Naive thymus-derived CD8-positive, alpha-beta T cell (primary cell): ENCODE measurements at regions not wholly inside any gene's neighbourhood (a gene's known extent, or its start where the extent isn't known, plus 50 kb on each side); places are given as distances from the start of the nearest gene placed in this dataset.
"Not testable (repeated sequence)": the region's sequence is repeated elsewhere in the genome, so short reads cannot be mapped to it uniquely, and the experiment has no call there.

ENCODE experiments used
- ATAC-seq, 2 donors: fragments of 150-1000 bp; cut with Tn5 transposase in 1 of 2; sonication (Bioruptor Pico), chemical (Tn5 transposase) in 1 of 2; 1 replicate in 1 of 2; 2 replicates in 1 of 2; pipeline ENCODE4 v1.10.0; 2021; ENCODE audit warnings: mild to moderate bottlenecking in 2 of 2, moderate library complexity in 2 of 2
- POLR2A ChIA-PET: fragments of 350-600 bp; sonication (Branson Sonifier 250); formaldehyde crosslinking; loops from one replicate; lab custom pipeline; 2021; ENCODE audit warnings: antibody characterized with exemption; lab: Charles Lee
- DNase-seq, 10 donors: peaks; one replicate each; pipeline versions ENCODE4 v3.0.0 to v3.0.0-alpha.2; 2020 to 2022
- H3K27ac Mint-ChIP-seq, 10 donors: one replicate each; pipeline ENCODE4 v1.8.0; 2020 to 2022; ENCODE audit warnings: mild to moderate bottlenecking in 10 of 10, mixed read lengths in 10 of 10, moderate library complexity in 4 of 10, inconsistent platforms in 1 of 10
- H3K27me3 Mint-ChIP-seq, 5 donors: one replicate each; pipeline ENCODE4 v1.8.0; 2021 to 2022; ENCODE audit warnings: mixed read lengths in 5 of 5
- H3K36me3 Mint-ChIP-seq, 3 donors: one replicate each; pipeline ENCODE4 v1.8.0; 2020 to 2022; ENCODE audit warnings: mixed read lengths in 3 of 3, mild to moderate bottlenecking in 2 of 3, inconsistent platforms in 1 of 3
- H3K4me1 Mint-ChIP-seq, 4 donors: one replicate each; pipeline ENCODE4 v1.8.0; 2021 to 2022; ENCODE audit warnings: mixed read lengths in 4 of 4
- H3K4me3 Mint-ChIP-seq, 10 donors: one replicate each; pipeline ENCODE4 v1.8.0; 2020 to 2022; ENCODE audit warnings: mild to moderate bottlenecking in 10 of 10, mixed read lengths in 10 of 10, moderate library complexity in 6 of 10, inconsistent platforms in 1 of 10
- H3K9me3 Mint-ChIP-seq, 9 donors: one replicate each; pipeline ENCODE4 v1.8.0; 2020 to 2022; ENCODE audit warnings: mixed read lengths in 9 of 9, mild to moderate bottlenecking in 3 of 9, inconsistent platforms in 1 of 9, moderate library complexity in 1 of 9

DNA sequence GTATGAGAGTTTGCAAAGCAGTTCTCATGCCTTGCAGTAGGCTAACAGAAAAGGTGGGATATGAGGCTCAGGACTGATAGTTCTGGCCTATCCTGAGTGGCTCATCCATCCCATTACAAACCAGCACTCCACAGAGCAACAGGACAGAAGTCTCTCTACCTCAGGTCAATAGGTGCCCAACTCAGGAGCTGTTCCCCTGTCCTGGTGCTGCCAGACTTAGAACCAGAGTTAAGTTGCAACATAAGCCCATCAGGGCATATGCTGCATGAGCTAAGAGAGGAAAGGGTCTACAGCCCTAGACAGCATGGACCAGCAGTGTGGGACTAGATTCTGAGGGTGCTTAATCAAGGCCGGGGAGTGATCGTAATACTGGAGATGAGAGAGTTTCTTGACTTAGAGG is 104.8 kb upstream of the ECI2 start:
- Mint-ChIP-seq H3K4me1 (no peaks in the 10 kb centered on the region), H3K36me3 (peaks cover 0 to 11% (median 2%) of the 10 kb centered on the region in 3 donors), H3K9me3 (peaks cover 0 to 27% (median 11%) of the 10 kb centered on the region in 9 donors), H3K4me3 (no peak overlapping the region), H3K27ac (no peak overlapping the region), H3K27me3 (peaks cover 2 to 17% (median 6%) of the 10 kb centered on the region in 5 donors)
- POLR2A ChIA-PET: interaction anchor here (0.7 kb wide), 1 partner anchor 21 kb away, joined by 4 read pairs; no protein-coding TSS in a partner anchor
- no peak for DNase-seq
- no peak for ATAC-seq

DNA sequence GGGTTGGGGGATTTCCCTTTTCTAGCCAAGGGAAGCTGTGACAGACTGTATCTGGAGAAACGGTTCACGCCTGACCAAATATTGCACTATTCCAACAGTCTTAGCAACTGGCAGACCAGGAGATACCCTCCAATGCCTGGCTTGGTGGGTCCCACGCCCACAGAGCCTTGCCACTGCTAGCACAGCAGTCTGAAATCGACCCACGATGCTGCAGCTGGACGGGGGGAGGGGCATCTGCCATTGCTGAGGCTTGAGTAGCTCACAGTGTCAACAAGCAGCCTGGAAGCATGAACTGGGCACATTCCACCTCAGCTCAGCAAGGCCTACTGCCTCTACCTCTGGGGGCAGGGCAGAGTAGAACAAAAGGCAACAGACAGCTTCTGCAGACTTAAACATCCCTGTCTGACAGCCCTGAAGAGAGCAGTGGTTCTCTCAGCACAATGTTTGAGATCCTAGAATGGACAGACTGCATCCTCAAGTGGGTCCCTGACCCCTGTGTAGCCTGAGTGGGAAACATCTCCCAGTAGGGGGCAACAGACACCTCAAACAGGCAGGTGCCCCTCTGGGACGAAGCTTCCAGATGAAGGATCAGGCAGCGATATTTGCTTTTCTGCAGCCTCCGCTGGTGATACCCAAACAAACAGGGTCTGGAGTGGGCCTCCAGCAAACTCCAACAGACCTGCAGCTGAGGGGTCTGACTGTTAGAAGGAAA is 89.9 kb upstream of the ECI2 start:
- Mint-ChIP-seq H3K4me3 (no peak overlapping the region), H3K4me1 (no peaks in the 10 kb centered on the region), H3K36me3 (peaks cover 0 to 9% (median 1%) of the 10 kb centered on the region in 3 donors), H3K27ac (no peak overlapping the region), H3K27me3 (peaks cover 16 to 38% (median 25%) of the 10 kb centered on the region in 5 donors), H3K9me3 (peaks cover 0 to 9% (median 0%) of the 10 kb centered on the region in 9 donors)
- ATAC-seq (no peak), DNase-seq (no peak)
- POLR2A ChIA-PET: no interaction called here

DNA sequence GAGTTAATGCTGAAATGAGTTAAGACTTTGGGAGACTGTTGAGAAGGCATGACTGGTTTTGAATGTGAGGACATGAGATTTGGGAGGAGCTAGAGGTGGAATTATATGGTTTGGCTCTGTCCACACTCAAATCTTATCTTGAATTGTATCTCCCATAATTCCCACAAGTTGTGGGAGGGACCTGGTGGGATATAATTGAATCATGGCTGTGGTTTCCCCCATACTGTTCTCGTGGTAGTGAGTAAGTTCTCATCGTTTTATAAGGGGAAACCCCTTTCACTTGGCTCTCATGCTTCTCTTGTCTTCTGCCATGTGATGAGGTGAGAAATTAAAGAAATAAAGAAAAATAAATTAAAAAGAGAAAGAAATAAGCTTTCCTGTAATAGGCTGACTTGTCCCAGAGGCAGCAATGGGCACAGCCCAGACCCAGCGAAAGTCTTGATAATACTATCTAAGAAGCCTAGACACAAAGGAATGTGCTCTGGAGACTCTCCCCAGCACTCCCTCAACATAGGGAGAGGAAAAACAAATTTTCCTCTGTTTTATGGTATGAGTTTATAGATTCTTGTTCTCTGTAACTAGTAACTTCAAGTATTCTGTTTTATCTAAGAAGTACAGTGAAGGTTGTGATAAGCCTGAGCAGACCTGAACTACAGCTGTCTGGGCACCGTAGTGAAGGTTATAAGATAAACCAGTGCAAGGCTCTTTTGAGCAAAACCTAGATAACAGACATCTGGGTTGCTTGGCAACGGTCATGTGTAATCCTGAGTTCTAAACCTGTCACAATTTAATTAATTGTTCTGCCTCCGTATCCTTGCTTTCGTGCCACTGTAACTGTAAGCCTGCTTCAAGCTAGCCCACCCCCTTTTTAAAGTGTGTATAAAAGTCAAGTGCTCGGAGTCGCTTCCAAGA is 88.9 kb upstream of the ECI2 start:
- POLR2A ChIA-PET: no interaction called here
- Mint-ChIP-seq H3K27ac (no peak overlapping the region), H3K4me3 (no peak overlapping the region), H3K4me1 (no peaks in the 10 kb centered on the region), H3K9me3 (peaks cover 0 to 7% (median 0%) of the 10 kb centered on the region in 9 donors), H3K36me3 (peaks cover 0 to 5% (median 0%) of the 10 kb centered on the region in 3 donors), H3K27me3 (peaks cover 16 to 43% (median 29%) of the 10 kb centered on the region in 5 donors)
- ATAC-seq: no peak
- DNase-seq: no peak

DNA sequence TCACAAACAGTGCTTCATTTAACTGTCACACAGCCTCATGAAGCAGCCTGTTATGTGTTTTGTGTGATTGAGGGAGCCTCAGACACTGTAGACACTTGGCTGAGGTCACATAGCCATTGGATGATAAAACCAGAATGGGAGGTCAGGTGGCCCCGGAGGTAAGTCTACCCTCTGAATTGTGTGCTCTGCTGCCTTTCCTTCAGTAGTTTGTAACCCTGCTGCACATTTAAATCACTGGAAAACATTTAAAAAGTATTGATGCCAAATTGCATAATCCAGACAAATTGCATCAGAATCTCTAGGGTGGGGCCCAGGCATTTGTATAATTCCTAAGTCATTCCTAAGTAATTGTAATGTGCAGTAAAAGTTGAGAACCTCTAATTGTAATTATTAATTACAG is 85.2 kb upstream of the ECI2 start:
- peaks cover 0 to 8% (median 0%) of the 10 kb centered on the region in 9 donors for H3K9me3 Mint-ChIP-seq
- H3K4me3 Mint-ChIP-seq: no peak overlapping the region
- DNase-seq (no peak), ATAC-seq (no peak)
- peaks cover 12 to 41% (median 25%) of the 10 kb centered on the region in 5 donors for H3K27me3 Mint-ChIP-seq
- peaks cover 0 to 5% (median 0%) of the 10 kb centered on the region in 3 donors for H3K36me3 Mint-ChIP-seq
- no peak overlapping the region for H3K27ac Mint-ChIP-seq
- H3K4me1 Mint-ChIP-seq: no peaks in the 10 kb centered on the region
- POLR2A ChIA-PET: no interaction called here

DNA sequence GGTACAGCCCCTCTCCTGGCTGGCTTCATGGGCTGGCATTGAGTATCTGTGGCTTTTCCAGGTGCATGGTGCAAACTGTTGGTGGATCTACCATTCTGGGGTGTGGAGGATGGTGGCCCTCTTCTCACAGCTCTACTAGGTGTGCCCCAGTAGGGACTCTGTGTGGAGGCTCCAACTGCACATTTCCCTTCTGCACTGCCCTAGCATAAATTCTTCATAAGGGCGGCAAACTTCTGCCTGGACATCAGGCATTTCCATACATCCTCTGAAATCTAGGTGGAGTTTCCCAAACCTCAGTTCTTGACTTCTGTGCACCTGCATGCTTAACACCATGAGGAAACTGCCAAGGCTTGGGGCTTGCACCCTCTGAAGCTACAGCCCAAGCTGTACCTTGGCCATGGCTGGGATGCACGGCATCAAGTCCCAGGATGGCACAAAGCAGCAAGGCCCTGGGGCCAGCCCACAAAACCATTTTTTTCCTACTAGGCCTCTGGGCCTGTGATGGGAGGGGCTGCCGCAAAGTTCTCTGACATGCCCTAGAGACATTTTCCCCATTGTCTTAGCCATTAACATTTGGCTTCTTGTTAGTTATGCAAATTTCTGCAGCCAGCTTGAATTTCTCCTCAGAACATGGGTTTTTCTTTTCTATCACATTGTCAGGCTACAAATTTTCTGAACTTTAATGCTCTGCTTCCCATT is 83.4 kb upstream of the ECI2 start:
- H3K4me1 Mint-ChIP-seq, H3K36me3 Mint-ChIP-seq: not testable (repeated sequence)

DNA sequence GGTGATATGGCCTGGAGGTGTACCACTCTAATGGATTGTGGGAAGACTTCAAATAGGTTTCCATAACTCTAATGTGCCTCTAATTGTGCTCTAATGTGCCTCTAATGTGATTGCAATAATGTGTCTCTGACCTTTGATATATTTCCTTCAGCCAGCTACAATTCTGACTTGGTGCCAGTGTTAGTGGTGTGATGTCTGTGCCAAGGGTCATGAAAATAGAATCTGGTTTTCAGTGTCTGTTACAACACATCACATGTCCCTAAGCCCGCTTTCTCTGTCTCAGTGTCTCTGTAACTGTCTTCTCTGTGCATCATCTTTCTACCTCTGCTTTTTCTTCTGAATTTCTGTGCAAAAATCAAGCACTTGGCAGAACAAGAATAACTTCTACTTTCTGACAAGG is 77.2 kb upstream of the ECI2 start:
- Mint-ChIP-seq H3K27ac (no peak overlapping the region), H3K9me3 (peaks cover 0 to 24% (median 12%) of the 10 kb centered on the region in 9 donors), H3K36me3 (peaks cover 0 to 10% (median 2%) of the 10 kb centered on the region in 3 donors), H3K4me1 (peaks cover 3 to 24% (median 9%) of the 10 kb centered on the region in 4 donors), H3K4me3 (no peak overlapping the region), H3K27me3 (peaks cover 0 to 23% (median 8%) of the 10 kb centered on the region in 5 donors)
- no peak for ATAC-seq
- no peak for DNase-seq
- POLR2A ChIA-PET: no interaction called here

More for the DNA sequence above, 83.4 kb upstream of the ECI2 start:
- not testable (repeated sequence) for DNase-seq, H3K27ac Mint-ChIP-seq, H3K4me3 Mint-ChIP-seq, ATAC-seq
- Mint-ChIP-seq H3K27me3 (peaks cover 9 to 38% (median 19%) of the 10 kb centered on the region in 5 donors), H3K9me3 (peaks cover 0 to 18% (median 6%) of the 10 kb centered on the region in 9 donors)
- POLR2A ChIA-PET: interaction anchor here (0.6 kb wide), 1 partner anchor 22 kb away, joined by 4 read pairs; no protein-coding TSS in a partner anchor

DNA sequence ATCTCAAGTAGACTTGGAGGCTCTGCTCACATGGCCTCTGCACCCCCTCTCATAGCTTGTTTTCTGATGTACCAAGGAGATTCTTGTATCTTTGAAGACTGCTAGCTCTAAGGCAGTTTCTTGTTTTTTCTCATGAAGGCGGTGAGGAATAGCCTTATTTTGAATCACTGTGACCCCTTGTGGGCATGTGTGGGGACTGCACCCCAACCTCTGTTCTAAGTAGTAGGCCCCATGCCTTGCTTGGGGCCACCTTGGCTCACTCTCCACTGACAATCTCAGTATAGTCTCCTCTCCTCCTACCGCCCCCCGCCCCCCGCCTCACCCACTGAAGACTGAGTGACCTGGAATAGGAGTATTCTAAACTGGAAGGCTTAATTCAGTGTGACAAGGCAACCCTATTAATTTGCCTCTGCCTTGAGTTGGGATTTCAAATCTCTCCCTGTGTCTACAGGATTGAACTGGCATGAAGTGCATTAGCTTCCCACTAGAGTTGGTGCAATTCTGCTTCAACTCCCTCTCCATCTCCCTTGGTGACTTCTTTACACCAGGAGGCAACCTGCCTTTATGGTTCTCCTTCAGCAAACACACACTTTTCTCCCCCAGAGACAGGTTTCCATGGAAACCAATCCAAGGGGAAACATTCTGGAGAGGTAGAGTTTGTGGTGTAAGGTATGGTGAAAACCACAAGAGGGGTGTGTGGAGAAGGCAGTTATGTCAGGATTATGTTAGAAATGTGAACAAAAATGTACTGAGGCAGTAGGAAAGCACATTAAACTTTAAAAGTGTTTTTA is 75.4 kb upstream of the ECI2 start:
- POLR2A ChIA-PET: no interaction called here
- H3K36me3 Mint-ChIP-seq: peaks cover 0 to 10% (median 2%) of the 10 kb centered on the region in 3 donors
- H3K4me1 Mint-ChIP-seq: peaks cover 3 to 24% (median 9%) of the 10 kb centered on the region in 4 donors
- H3K27ac Mint-ChIP-seq: peak overlapping the region in 1 of 10 donors; percentile 74
- H3K27me3 Mint-ChIP-seq: peaks cover 0 to 20% (median 11%) of the 10 kb centered on the region in 5 donors
- peaks cover 0 to 24% (median 12%) of the 10 kb centered on the region in 9 donors for H3K9me3 Mint-ChIP-seq
- peak; percentile 73 for ATAC-seq
- DNase-seq: peak; percentile 18 to 71 (median 41)
- H3K4me3 Mint-ChIP-seq: no peak overlapping the region

DNA sequence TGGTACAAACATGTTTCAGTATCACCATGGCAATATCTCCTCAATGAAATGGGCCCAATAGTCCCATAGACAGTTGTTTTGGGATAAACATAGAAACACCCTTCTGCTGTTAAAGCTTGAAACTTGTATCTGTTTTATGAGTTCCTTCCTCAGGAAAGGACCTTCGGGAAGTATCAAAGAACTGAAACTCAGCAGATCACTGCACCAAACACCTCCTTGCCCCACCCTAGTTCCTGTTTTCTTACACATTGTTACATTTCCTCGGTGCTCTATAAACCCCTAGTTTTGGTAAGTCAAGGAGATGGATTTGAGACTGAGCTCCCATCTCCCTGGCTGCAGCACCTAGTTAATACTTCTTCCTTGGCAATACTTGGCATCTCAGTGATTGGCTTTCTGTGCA is 73.8 kb upstream of the ECI2 start:
- ATAC-seq: no peak
- no peak overlapping the region for H3K4me3 Mint-ChIP-seq

DNA sequence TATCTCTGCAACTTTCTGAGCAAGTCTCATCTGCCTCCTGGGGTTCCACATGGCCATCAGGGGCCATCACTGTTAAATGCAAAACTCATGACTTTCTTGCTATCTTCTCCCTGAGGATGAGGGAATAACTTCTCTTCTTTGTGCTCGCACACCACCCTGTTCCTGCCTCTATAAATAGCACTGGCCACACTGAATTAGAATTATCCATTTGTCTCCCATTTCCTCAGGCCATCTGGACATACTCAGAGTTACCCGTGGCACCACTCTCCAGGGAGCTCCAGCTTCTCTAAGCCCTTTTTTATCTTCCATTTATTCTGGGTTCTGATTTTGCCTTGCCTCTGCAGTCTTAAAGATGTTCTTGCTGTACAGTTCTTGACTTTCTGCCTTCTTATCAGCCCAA is 72.8 kb upstream of the ECI2 start:
- H3K27me3 Mint-ChIP-seq: peaks cover 12 to 44% (median 24%) of the 10 kb centered on the region in 5 donors
- POLR2A ChIA-PET: no interaction called here
- DNase-seq (no peak), ATAC-seq (no peak)
- H3K4me1 Mint-ChIP-seq: peaks cover 3 to 24% (median 9%) of the 10 kb centered on the region in 4 donors
- no peak overlapping the region for H3K4me3 Mint-ChIP-seq
- peaks cover 0 to 29% (median 16%) of the 10 kb centered on the region in 9 donors for H3K9me3 Mint-ChIP-seq
- peak overlapping the region in 2 of 10 donors; percentile 31 to 41 for H3K27ac Mint-ChIP-seq
- peaks cover 0 to 15% (median 6%) of the 10 kb centered on the region in 3 donors for H3K36me3 Mint-ChIP-seq

More for the DNA sequence above, 73.8 kb upstream of the ECI2 start:
- Mint-ChIP-seq H3K27me3 (peaks cover 12 to 36% (median 21%) of the 10 kb centered on the region in 5 donors), H3K9me3 (peaks cover 0 to 32% (median 12%) of the 10 kb centered on the region in 9 donors), H3K36me3 (peaks cover 0 to 20% (median 6%) of the 10 kb centered on the region in 3 donors), H3K4me1 (peaks cover 3 to 24% (median 9%) of the 10 kb centered on the region in 4 donors), H3K27ac (peak overlapping the region in 4 of 10 donors; percentile 33 to 75 (median 48))
- POLR2A ChIA-PET: no interaction called here
- DNase-seq: no peak

DNA sequence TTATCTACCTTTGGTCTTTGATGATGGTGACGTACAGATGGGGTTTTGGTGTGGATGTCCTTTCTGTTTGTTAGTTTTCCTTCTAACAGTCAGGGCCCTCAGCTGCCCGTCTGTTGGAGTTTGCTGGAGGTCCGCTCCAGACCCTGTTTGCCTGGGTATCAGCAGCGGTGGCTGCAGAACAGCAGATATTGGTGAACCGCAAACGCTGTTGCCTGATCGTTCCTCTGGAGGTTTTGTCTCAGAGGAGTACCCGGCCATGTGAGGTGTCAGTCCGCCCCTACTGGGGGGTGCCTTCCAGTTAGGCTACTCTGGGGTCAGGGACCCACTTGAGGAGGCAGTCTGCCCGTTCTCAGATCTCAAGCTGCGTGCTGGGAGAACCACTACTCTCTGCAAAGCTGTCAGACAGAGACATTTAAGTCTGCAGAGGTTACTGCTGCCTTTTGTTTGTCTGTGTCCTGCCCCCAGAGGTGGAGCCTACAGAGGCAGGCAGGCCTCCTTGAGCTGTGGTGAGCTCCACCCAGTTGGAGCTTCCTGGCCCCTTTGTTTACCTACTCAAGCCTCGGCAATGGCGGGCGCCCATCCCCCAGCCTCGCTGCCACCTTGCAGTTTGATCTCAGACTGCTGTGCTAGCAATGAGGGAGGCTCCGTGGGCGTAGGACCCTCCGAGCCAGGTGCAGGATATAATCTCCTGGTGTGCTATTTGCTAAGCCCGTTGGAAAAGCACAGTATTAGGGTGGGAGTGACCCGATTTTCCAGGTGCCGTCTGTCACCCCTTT is 68.5 kb upstream of the ECI2 start:
- H3K4me3 Mint-ChIP-seq: not testable (repeated sequence)

DNA sequence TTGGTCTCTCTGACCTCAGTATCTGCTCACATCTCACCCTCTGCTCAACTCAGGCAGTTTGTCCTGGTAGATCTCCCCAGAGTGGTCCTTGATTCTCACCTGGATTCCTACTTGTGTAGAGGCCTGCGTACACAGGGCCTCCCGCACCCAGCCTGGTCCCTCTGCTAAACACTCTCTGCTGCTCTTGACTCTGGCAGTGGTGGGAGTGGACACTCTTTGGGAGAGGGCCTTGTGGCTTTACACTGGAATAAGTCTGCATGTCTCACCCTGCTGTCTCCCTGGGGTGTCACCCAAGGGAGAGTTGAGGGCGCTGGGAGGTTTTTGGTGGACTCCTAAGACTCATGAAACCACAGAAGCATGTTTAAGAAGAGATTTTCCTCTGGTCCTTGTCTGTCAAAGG is 57.3 kb upstream of the ECI2 start:
- POLR2A ChIA-PET: no interaction called here
- DNase-seq (no peak), ATAC-seq (no peak)
- Mint-ChIP-seq H3K9me3 (peaks cover 0 to 2% (median 0%) of the 10 kb centered on the region in 9 donors), H3K27me3 (peaks cover 0 to 23% (median 6%) of the 10 kb centered on the region in 5 donors), H3K36me3 (no peaks in the 10 kb centered on the region), H3K27ac (no peak overlapping the region), H3K4me3 (no peak overlapping the region), H3K4me1 (no peaks in the 10 kb centered on the region)

More for the DNA sequence above, 68.5 kb upstream of the ECI2 start:
- DNase-seq, POLR2A ChIA-PET, H3K36me3 Mint-ChIP-seq, H3K4me1 Mint-ChIP-seq, ATAC-seq, H3K27ac Mint-ChIP-seq: not testable (repeated sequence)
- peaks cover 0 to 25% (median 13%) of the 10 kb centered on the region in 9 donors for H3K9me3 Mint-ChIP-seq
- H3K27me3 Mint-ChIP-seq: peaks cover 17 to 63% (median 33%) of the 10 kb centered on the region in 5 donors
